G401 (cell line): ENCODE measurements at regions not wholly inside any gene's neighbourhood (a gene's known extent, or its start where the extent isn't known, plus 50 kb on each side); places are given as distances from the start of the nearest gene placed in this dataset.
A peak's percentile ranks its signal among the peaks of the same experiment; 100 is the strongest.

Experiments used
- DNase-seq: peaks from one replicate; pipeline ENCODE4 v3.0.0-alpha.2; 2015; ENCODE audit warnings: low spot score
- in situ Hi-C: cut with HindIII; loops from 2 replicates; pipeline ENCODE4 v1.10.0; 2016; ENCODE audit warnings: low sequenced_read_pairs, mixed read lengths

GRCh38 chr5:155912291-155912690, 414.7 kb upstream of the SGCD start:
- no peak for DNase-seq
- in situ Hi-C loops = no loop called here

GRCh38 chr5:155914766-155915165, 412.2 kb upstream of the SGCD start:
- in situ Hi-C loops = no loop called here
- DNase-seq = no peak

- in situ Hi-C loops = no loop called here
- no peak for DNase-seq
These were observed 411.4 kb upstream of the SGCD start for GRCh38 chr5:155915601-155916000.

- in situ Hi-C loops = no loop called here
- DNase-seq = no peak
These were observed 407.8 kb upstream of the SGCD start for GRCh38 chr5:155919126-155919525.

GRCh38 chr5:155919725-155920124, 407.2 kb upstream of the SGCD start:
- no peak for DNase-seq
- in situ Hi-C loops = no loop called here

- in situ Hi-C loops = no loop called here
- no peak for DNase-seq
These were observed 405.3 kb upstream of the SGCD start for GRCh38 chr5:155921621-155922020.

GRCh38 chr5:155923784-155924183, 403.2 kb upstream of the SGCD start:
- no peak for DNase-seq
- in situ Hi-C loops = no loop called here

- in situ Hi-C loops = no loop called here
- DNase-seq = no peak
These were observed 400.9 kb upstream of the SGCD start for GRCh38 chr5:155926031-155926430.

- no peak for DNase-seq
- in situ Hi-C loops = no loop called here
These were observed 400.2 kb upstream of the SGCD start for GRCh38 chr5:155926766-155927165.

GRCh38 chr5:155929112-155929511, 397.9 kb upstream of the SGCD start:
- no peak for DNase-seq
- in situ Hi-C loops = no loop called here

GRCh38 chr5:155934964-155935363, 392.0 kb upstream of the SGCD start:
- DNase-seq = no peak
- in situ Hi-C loops = no loop called here

GRCh38 chr5:155935723-155936122, 391.2 kb upstream of the SGCD start:
- DNase-seq = no peak
- in situ Hi-C loops = no loop called here

- DNase-seq = no peak
- in situ Hi-C loops = no loop called here
These were observed 390.2 kb upstream of the SGCD start for GRCh38 chr5:155936520-155937406.

GRCh38 chr5:155938051-155938450, 388.9 kb upstream of the SGCD start:
- DNase-seq = no peak
- in situ Hi-C loops = no loop called here

- in situ Hi-C loops = no loop called here
- DNase-seq = no peak
These were observed 385.6 kb upstream of the SGCD start for GRCh38 chr5:155941340-155941739.

GRCh38 chr5:155943516-155944407, 383.2 kb upstream of the SGCD start:
- peak; percentile 36 for DNase-seq
- in situ Hi-C loops = no loop called here

- in situ Hi-C loops = no loop called here
- no peak for DNase-seq
These were observed 379.4 kb upstream of the SGCD start for GRCh38 chr5:155947394-155948062.

GRCh38 chr5:155948576-155948975, 378.4 kb upstream of the SGCD start:
- in situ Hi-C loops = no loop called here

GRCh38 chr5:155952486-155953089, 374.4 kb upstream of the SGCD start:
- DNase-seq = no peak
- in situ Hi-C loops = no loop called here

More at GRCh38 chr5:155948576-155948975, 378.4 kb upstream of the SGCD start:
- no peak for DNase-seq
